H1 (cell line): ENCODE measurements at regions not wholly inside any gene's neighbourhood (a gene's known extent, or its start where the extent isn't known, plus 50 kb on each side); places are given as distances from the start of the nearest gene placed in this dataset.
A peak's percentile ranks its signal among the peaks of the same experiment; 100 is the strongest.

ENCODE experiments used
- CHD2 ChIP-seq: IDR thresholded peaks from 2 replicates; pipeline ENCODE4 v1.6.1; 2012; ENCODE audit warnings: low read length, improper control_type of control experiment
- POLR2AphosphoS5 ChIP-seq: IDR thresholded peaks from 2 replicates; pipeline ENCODE4 v1.6.1; 2011; ENCODE audit warnings: low read depth, low read length
- RFX5 ChIP-seq: IDR thresholded peaks from 2 replicates; pipeline ENCODE4 v1.6.1; 2011; ENCODE audit warnings: low read depth, low read length, improper control_type of control experiment, borderline replicate concordance
- RXRA ChIP-seq: IDR thresholded peaks from 2 replicates; pipeline ENCODE4 v1.6.1; 2011; ENCODE audit warnings: low read depth, mild to moderate bottlenecking, low read length, moderate library complexity; ENCODE audit not compliant: insufficient read depth
- TF ChIP-seq, protein P1 (sequence below), 3 experiments: IDR thresholded peaks; 1 replicate in 2 of 3; 2 replicates in 1 of 3; pipeline versions ENCODE4 v1.5.1 to v1.6.1; 2011; ENCODE audit warnings: low read length in 3 of 3, mild to moderate bottlenecking in 3 of 3, inconsistent platforms in 2 of 3, low read depth in 1 of 3, moderate library complexity in 1 of 3; ENCODE audit not compliant: insufficient read depth in 1 of 3; ENCODE audit errors: control extremely low read depth in 1 of 3

DNA sequence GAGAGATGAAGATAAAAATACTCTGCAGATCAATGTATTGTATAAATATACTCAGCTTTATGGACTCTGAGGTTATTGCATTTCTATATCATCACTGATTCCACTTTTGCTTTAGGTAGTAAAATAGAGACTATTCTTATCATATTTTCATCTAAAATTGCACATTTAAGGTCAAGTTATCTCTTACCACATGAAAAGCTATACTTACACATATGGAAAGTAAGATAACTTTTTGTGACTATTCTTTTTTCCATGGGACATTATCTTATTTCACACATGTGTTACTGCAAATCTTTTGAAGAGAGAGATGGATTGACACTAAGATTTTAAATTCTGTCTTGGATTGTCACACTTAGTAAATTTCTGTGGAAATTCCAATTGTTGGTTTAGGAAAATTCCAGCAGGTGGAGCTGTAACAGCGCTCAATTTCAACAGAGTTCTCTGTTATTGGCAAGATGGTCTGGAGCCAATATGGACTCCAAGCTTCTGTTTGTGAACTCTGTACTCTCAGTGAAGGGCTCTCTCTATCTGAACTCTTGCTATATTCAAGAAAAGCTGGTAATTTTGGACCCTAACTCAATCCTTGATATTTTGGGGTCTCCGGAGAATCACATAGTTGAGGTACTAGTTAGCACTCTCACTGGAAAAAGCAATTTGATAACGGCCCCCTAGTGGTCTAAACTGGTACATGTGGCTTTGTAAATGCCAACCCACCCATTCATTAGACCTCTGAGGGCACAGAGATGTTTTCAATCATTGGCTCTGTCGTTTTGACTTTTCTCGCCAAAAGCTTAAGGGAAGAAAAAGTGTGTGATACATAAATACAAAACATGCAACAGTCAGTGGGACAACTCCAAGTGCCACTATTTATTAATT is 429.7 kb downstream of the ETS1 start:
- no peak for TF ChIP-seq RXRA
- TF ChIP-seq, protein P1, sequence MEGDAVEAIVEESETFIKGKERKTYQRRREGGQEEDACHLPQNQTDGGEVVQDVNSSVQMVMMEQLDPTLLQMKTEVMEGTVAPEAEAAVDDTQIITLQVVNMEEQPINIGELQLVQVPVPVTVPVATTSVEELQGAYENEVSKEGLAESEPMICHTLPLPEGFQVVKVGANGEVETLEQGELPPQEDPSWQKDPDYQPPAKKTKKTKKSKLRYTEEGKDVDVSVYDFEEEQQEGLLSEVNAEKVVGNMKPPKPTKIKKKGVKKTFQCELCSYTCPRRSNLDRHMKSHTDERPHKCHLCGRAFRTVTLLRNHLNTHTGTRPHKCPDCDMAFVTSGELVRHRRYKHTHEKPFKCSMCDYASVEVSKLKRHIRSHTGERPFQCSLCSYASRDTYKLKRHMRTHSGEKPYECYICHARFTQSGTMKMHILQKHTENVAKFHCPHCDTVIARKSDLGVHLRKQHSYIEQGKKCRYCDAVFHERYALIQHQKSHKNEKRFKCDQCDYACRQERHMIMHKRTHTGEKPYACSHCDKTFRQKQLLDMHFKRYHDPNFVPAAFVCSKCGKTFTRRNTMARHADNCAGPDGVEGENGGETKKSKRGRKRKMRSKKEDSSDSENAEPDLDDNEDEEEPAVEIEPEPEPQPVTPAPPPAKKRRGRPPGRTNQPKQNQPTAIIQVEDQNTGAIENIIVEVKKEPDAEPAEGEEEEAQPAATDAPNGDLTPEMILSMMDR (IDR thresholded peaks at IDR 0.05; ENCODE audit: control extremely low read depth in 1 of 3, insufficient read depth in 1 of 3, low read depth in 1 of 3, low read length in 3 of 3): peak in 2 of 3 experiments; percentile 67 to 68; a peak in 3 of 4 replicates
- no peak for TF ChIP-seq POLR2AphosphoS5
- TF ChIP-seq RFX5: no peak
- no peak for TF ChIP-seq CHD2
